ENCODE measurements at regions not wholly inside any gene's neighbourhood (a gene's known extent, or its start where the extent isn't known, plus 50 kb on each side); places are given as distances from the start of the nearest gene placed in this dataset. TPM values are rescaled to one million over a fixed set of nuclear protein-coding genes. Genes with fewer than 3 reads are reported as not detected.

Small RNAs in the stretch of these regions (small RNA-seq; reads per million reads assigned to genes)
- not detected for gene RF00017
- not detected for gene RNA5SP176
